ENCODE measurements at regions not wholly inside any gene's neighbourhood (a gene's known extent, or its start where the extent isn't known, plus 50 kb on each side); places are given as distances from the start of the nearest gene placed in this dataset.

DNA sequence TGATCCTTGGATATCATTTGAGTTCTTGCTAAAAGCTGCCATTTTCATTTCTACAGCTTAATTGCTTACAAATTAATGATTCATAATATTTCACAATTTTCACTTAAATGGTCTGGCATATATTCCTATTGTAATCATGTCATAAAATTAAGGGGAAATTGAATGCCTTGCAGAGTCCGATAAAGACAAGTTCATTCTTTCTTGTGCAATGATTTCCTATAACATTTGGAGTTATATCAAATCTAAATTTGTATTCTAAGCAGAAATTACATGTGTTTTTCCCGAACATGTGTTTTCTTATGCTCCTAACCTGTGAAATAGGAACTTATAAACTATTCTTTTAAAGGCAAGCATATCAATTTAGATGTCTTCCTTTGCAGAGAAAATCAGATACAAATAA lies 118.3 kb upstream of the CYYR1 start:
- CTCF ChIA-PET, result no interaction called here
- POLR2A ChIA-PET, result no interaction called here
- H3K27me3 ChIP-seq (replicated peaks in 2 of 5; ENCODE audit: control insufficient read depth in 4 of 5, insufficient read depth in 5 of 5, low read length in 4 of 5), result no peaks in the 10 kb centered on the region
- no peak overlapping the region for H3K27ac ChIP-seq (ENCODE audit: insufficient read depth in 1 of 2, low read depth in 1 of 2, low read length in 2 of 2, poor library complexity in 1 of 2, severe bottlenecking in 2 of 2)
- H3K9me3 ChIP-seq (ENCODE audit: control extremely low read depth in 1 of 5, control insufficient read depth in 4 of 5, insufficient read depth in 2 of 5, low read depth in 1 of 5, low read length in 4 of 5), result peaks cover 3 to 10% (median 4%) of the 10 kb centered on the region in 5 experiments
- no CpG with 5 or more reads among the region's 2 CpGs for WGBS (ENCODE audit: insufficient coverage)
- DNase-seq, result no peak
- H3K4me1 ChIP-seq (ENCODE audit: control extremely low read depth in 1 of 4, control insufficient read depth in 4 of 4, insufficient read depth in 4 of 4, low read length in 3 of 4), result no peaks in the 10 kb centered on the region
- H3K36me3 ChIP-seq (ENCODE audit: control insufficient read depth in 4 of 4, insufficient read depth in 4 of 4, low read length in 3 of 4), result no peaks in the 10 kb centered on the region
- H3K4me3 ChIP-seq (ENCODE audit: control insufficient read depth in 1 of 7, extremely low read depth in 1 of 7, insufficient read depth in 4 of 7, low read depth in 2 of 7, low read length in 6 of 7), result no peak overlapping the region

DNA sequence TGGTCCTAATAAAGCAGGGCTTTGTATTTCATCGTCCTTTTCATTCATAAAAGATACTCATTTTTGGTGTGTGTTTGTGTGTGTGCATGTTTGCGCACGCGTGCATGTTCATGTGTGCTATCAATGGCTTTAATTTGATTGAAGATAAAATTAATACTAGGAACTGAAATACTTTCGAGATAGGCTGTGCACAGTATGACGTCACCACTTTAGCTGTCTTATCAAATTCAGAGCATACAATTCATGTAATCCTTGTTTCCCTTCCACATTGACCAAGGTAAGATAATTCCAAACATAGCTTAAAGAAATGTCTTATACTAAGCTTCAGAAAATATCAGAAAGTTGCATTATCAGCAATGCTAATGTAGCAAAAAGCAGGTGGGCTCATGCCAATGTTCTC lies 113.6 kb upstream of the CYYR1 start:
- no peak overlapping the region for H3K27ac ChIP-seq (ENCODE audit: insufficient read depth in 1 of 2, low read depth in 1 of 2, low read length in 2 of 2, poor library complexity in 1 of 2, severe bottlenecking in 2 of 2)
- WGBS (ENCODE audit: insufficient coverage), result no CpG with 5 or more reads among the region's 6 CpGs
- H3K4me3 ChIP-seq (ENCODE audit: control insufficient read depth in 1 of 7, extremely low read depth in 1 of 7, insufficient read depth in 4 of 7, low read depth in 2 of 7, low read length in 6 of 7), result peak overlapping the region in 1 of 7 experiments; percentile 8
- ChIA-PET POLR2A (no interaction called here), CTCF (no interaction called here)
- no peaks in the 10 kb centered on the region for H3K36me3 ChIP-seq (ENCODE audit: control insufficient read depth in 4 of 4, insufficient read depth in 4 of 4, low read length in 3 of 4)
- no peak for DNase-seq
- no peaks in the 10 kb centered on the region for H3K27me3 ChIP-seq (replicated peaks in 2 of 5; ENCODE audit: control insufficient read depth in 4 of 5, insufficient read depth in 5 of 5, low read length in 4 of 5)
- H3K9me3 ChIP-seq (ENCODE audit: control extremely low read depth in 1 of 5, control insufficient read depth in 4 of 5, insufficient read depth in 2 of 5, low read depth in 1 of 5, low read length in 4 of 5), result peaks cover 3 to 10% (median 4%) of the 10 kb centered on the region in 5 experiments
- H3K4me1 ChIP-seq (ENCODE audit: control extremely low read depth in 1 of 4, control insufficient read depth in 4 of 4, insufficient read depth in 4 of 4, low read length in 3 of 4), result peaks cover 0 to 3% (median 1%) of the 10 kb centered on the region in 4 experiments

DNA sequence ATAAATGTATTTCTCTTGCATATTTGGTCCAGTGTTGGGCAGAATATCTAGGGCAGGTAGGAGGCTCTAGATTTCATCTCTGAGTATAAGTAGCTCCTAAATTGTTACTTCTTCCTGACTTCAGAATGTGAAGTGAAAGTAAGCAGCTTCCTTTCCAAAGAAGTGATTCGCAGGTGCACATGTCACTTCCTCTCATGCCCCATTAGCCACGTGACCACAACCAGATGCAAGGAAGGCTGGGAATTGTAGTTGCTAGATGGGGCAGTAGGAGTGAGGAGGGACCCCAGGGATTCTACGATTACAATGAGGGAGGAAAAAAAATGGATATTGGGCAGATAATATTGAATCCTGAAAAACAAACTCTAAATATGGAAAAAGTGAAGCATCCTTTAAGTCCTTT lies 113.2 kb upstream of the CYYR1 start:
- no CpG with 5 or more reads among the region's 3 CpGs for WGBS (ENCODE audit: insufficient coverage)
- Histone ChIP-seq H3K27me3 (replicated peaks in 2 of 5; ENCODE audit: control insufficient read depth in 4 of 5, insufficient read depth in 5 of 5, low read length in 4 of 5) (no peaks in the 10 kb centered on the region), H3K36me3 (ENCODE audit: control insufficient read depth in 4 of 4, insufficient read depth in 4 of 4, low read length in 3 of 4) (no peaks in the 10 kb centered on the region), H3K4me3 (ENCODE audit: control insufficient read depth in 1 of 7, extremely low read depth in 1 of 7, insufficient read depth in 4 of 7, low read depth in 2 of 7, low read length in 6 of 7) (peak overlapping the region in 2 of 7 experiments; percentile 4 to 8), H3K4me1 (ENCODE audit: control extremely low read depth in 1 of 4, control insufficient read depth in 4 of 4, insufficient read depth in 4 of 4, low read length in 3 of 4) (peaks cover 0 to 3% (median 1%) of the 10 kb centered on the region in 4 experiments), H3K27ac (ENCODE audit: insufficient read depth in 1 of 2, low read depth in 1 of 2, low read length in 2 of 2, poor library complexity in 1 of 2, severe bottlenecking in 2 of 2) (no peak overlapping the region), H3K9me3 (ENCODE audit: control extremely low read depth in 1 of 5, control insufficient read depth in 4 of 5, insufficient read depth in 2 of 5, low read depth in 1 of 5, low read length in 4 of 5) (peaks cover 3 to 10% (median 4%) of the 10 kb centered on the region in 5 experiments)
- POLR2A ChIA-PET, result no interaction called here
- DNase-seq, result peak; percentile 42 to 78 (median 70)
- CTCF ChIA-PET, result no interaction called here

DNA sequence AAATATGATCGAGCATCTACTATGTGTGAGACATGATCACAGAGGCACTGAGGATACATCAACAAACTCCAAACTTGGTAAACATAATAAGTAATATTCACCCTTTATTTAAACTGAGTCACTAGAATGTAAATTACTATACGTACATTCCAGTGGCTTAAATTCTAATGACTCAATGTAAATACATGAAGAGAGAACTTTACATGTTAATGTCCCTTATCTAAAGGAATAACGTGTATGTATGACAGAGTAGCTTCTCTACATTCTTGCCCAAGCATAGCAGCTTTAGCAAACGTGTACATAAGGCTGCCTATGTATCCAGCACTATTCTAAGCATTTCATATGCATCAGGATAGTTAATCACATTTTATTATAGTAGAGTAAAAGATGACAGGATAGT lies 111.8 kb upstream of the CYYR1 start:
- CTCF ChIA-PET, result no interaction called here
- Histone ChIP-seq H3K27me3 (replicated peaks in 2 of 5; ENCODE audit: control insufficient read depth in 4 of 5, insufficient read depth in 5 of 5, low read length in 4 of 5) (no peaks in the 10 kb centered on the region), H3K4me1 (ENCODE audit: control extremely low read depth in 1 of 4, control insufficient read depth in 4 of 4, insufficient read depth in 4 of 4, low read length in 3 of 4) (peaks cover 0 to 3% (median 1%) of the 10 kb centered on the region in 4 experiments), H3K4me3 (ENCODE audit: control insufficient read depth in 1 of 7, extremely low read depth in 1 of 7, insufficient read depth in 4 of 7, low read depth in 2 of 7, low read length in 6 of 7) (no peak overlapping the region), H3K9me3 (ENCODE audit: control extremely low read depth in 1 of 5, control insufficient read depth in 4 of 5, insufficient read depth in 2 of 5, low read depth in 1 of 5, low read length in 4 of 5) (peaks cover 0 to 5% (median 3%) of the 10 kb centered on the region in 5 experiments), H3K36me3 (ENCODE audit: control insufficient read depth in 4 of 4, insufficient read depth in 4 of 4, low read length in 3 of 4) (no peaks in the 10 kb centered on the region), H3K27ac (ENCODE audit: insufficient read depth in 1 of 2, low read depth in 1 of 2, low read length in 2 of 2, poor library complexity in 1 of 2, severe bottlenecking in 2 of 2) (no peak overlapping the region)
- WGBS (ENCODE audit: insufficient coverage), result no CpG with 5 or more reads among the region's 4 CpGs
- DNase-seq, result no peak
- POLR2A ChIA-PET, result no interaction called here

DNA sequence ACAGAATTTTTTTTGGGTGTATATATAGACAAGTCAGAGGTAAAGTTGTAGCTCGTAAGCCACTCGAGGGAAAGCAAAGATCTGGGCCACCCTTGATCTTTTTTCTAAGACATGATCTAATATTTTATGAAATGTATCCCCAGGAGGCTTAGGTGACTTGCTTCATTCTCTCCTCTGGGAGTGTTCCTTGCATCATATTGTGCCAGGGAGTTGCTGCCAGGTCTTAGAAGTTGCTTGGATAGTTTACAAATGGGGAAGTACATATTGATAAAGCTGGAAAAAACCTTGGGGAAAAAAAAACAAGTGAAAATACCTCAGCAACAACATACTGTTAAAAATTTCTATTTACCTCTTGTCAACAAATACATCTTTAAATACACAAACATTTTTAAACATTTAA lies 110.9 kb upstream of the CYYR1 start:
- WGBS (ENCODE audit: insufficient coverage), result 100% methylated on average over 2 of the region's 2 CpGs
- Histone ChIP-seq H3K36me3 (ENCODE audit: control insufficient read depth in 4 of 4, insufficient read depth in 4 of 4, low read length in 3 of 4) (no peaks in the 10 kb centered on the region), H3K4me3 (ENCODE audit: control insufficient read depth in 1 of 7, extremely low read depth in 1 of 7, insufficient read depth in 4 of 7, low read depth in 2 of 7, low read length in 6 of 7) (no peak overlapping the region), H3K4me1 (ENCODE audit: control extremely low read depth in 1 of 4, control insufficient read depth in 4 of 4, insufficient read depth in 4 of 4, low read length in 3 of 4) (peaks cover 0 to 3% (median 1%) of the 10 kb centered on the region in 4 experiments), H3K27ac (ENCODE audit: insufficient read depth in 1 of 2, low read depth in 1 of 2, low read length in 2 of 2, poor library complexity in 1 of 2, severe bottlenecking in 2 of 2) (no peak overlapping the region), H3K27me3 (replicated peaks in 2 of 5; ENCODE audit: control insufficient read depth in 4 of 5, insufficient read depth in 5 of 5, low read length in 4 of 5) (no peaks in the 10 kb centered on the region), H3K9me3 (ENCODE audit: control extremely low read depth in 1 of 5, control insufficient read depth in 4 of 5, insufficient read depth in 2 of 5, low read depth in 1 of 5, low read length in 4 of 5) (no peaks in the 10 kb centered on the region)
- no peak for DNase-seq
- POLR2A ChIA-PET, result no interaction called here
- CTCF ChIA-PET, result no interaction called here

DNA sequence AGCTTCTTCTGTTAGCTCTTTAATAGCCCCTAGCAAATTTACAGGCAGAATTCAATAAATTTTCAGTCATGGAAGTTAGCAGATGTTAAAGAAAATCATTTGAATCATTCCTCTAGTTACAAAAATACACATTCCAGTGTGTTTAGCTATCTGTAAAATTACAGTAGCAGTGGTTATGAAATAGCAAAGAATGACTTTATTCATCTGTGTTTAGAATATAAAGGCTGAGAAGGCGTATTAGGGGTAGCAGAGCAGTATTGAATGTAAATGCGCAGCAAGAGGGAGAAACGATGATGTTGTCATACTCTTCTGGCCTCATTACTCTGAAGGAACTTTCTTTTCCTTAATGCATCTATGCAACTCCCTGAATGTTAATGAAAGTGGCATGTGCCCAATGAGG lies 106.2 kb upstream of the CYYR1 start:
- no peak for DNase-seq
- Histone ChIP-seq H3K36me3 (ENCODE audit: control insufficient read depth in 4 of 4, insufficient read depth in 4 of 4, low read length in 3 of 4) (no peaks in the 10 kb centered on the region), H3K4me1 (ENCODE audit: control extremely low read depth in 1 of 4, control insufficient read depth in 4 of 4, insufficient read depth in 4 of 4, low read length in 3 of 4) (no peaks in the 10 kb centered on the region), H3K27me3 (replicated peaks in 2 of 5; ENCODE audit: control insufficient read depth in 4 of 5, insufficient read depth in 5 of 5, low read length in 4 of 5) (no peaks in the 10 kb centered on the region), H3K9me3 (ENCODE audit: control extremely low read depth in 1 of 5, control insufficient read depth in 4 of 5, insufficient read depth in 2 of 5, low read depth in 1 of 5, low read length in 4 of 5) (no peaks in the 10 kb centered on the region), H3K27ac (ENCODE audit: insufficient read depth in 1 of 2, low read depth in 1 of 2, low read length in 2 of 2, poor library complexity in 1 of 2, severe bottlenecking in 2 of 2) (no peak overlapping the region), H3K4me3 (ENCODE audit: control insufficient read depth in 1 of 7, extremely low read depth in 1 of 7, insufficient read depth in 4 of 7, low read depth in 2 of 7, low read length in 6 of 7) (no peak overlapping the region)
- WGBS (ENCODE audit: insufficient coverage), result 100% methylated on average over 1 of the region's 3 CpGs
- POLR2A ChIA-PET, result no interaction called here
- CTCF ChIA-PET, result interaction anchor here (1.4 kb wide), 1 partner anchor 59 kb away, joined by 3 read pairs; no protein-coding TSS in a partner anchor

DNA sequence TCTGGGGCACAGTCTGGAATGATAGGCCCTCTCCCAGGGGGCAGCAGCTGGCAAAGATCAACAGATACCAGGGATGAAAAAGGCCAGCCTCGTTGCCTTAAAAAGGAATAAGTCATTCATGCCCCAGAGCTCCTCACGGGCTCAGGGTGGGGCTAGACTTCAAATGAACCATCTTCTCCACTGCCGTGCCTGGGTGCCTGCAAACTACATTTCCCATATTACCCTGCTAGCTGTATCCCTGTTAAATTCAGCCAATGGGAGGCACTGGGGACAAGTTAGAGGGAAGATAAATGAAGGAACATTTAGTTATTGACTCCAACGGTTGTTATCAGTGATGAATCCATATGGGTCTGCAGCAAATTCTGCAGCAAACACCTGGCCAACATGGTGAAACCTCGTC lies 101.2 kb upstream of the CYYR1 start:
- CTCF ChIA-PET, result no interaction called here
- no peaks in the 10 kb centered on the region for H3K36me3 ChIP-seq (ENCODE audit: control insufficient read depth in 4 of 4, insufficient read depth in 4 of 4, low read length in 3 of 4)
- H3K27me3 ChIP-seq (replicated peaks in 2 of 5; ENCODE audit: control insufficient read depth in 4 of 5, insufficient read depth in 5 of 5, low read length in 4 of 5), result no peaks in the 10 kb centered on the region
- POLR2A ChIA-PET, result no interaction called here
- H3K27ac ChIP-seq (ENCODE audit: insufficient read depth in 1 of 2, low read depth in 1 of 2, low read length in 2 of 2, poor library complexity in 1 of 2, severe bottlenecking in 2 of 2), result no peak overlapping the region
- H3K4me1 ChIP-seq (ENCODE audit: control extremely low read depth in 1 of 4, control insufficient read depth in 4 of 4, insufficient read depth in 4 of 4, low read length in 3 of 4), result no peaks in the 10 kb centered on the region
- no peaks in the 10 kb centered on the region for H3K9me3 ChIP-seq (ENCODE audit: control extremely low read depth in 1 of 5, control insufficient read depth in 4 of 5, insufficient read depth in 2 of 5, low read depth in 1 of 5, low read length in 4 of 5)
- no peak for DNase-seq
- no peak overlapping the region for H3K4me3 ChIP-seq (ENCODE audit: control insufficient read depth in 1 of 7, extremely low read depth in 1 of 7, insufficient read depth in 4 of 7, low read depth in 2 of 7, low read length in 6 of 7)
- 96% methylated on average over 4 of the region's 5 CpGs for WGBS (ENCODE audit: insufficient coverage)
